ENCODE measurements at regions not wholly inside any gene's neighbourhood (a gene's known extent, or its start where the extent isn't known, plus 50 kb on each side); places are given as distances from the start of the nearest gene placed in this dataset.

DNA sequence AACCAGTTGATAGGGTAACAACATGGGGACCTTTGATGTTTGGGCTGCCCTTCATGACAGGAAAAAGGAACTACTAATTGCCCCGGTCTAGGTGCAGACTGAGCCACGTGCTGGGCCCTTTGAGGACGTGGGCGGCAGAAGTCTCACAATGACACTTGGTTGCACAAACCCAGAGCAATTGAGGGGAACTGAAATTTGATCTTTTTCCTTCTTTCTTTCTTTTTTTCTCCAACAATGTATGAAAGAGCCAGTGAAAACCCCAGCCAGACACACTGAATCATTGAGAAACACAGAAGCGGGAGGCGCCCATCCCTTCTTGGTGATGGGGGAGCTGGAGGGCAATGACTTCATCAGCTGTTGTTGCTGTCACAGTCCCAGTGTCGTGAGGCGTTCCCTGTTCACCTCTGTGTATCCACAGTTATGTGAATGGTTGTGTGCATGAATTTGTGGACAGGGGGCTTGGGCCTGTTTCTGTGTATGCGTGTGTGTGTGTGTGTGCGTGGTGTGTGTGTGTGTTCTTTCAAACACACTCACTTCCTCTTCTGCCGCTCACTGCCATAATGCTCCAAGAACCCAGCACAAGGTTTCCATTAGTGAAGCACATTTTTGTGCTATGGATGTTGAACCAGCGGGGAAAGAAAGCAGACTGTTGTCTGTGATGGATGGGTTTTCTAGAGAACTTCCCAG is 137.5 kb upstream of the CCND2 start:
- Histone ChIP-seq H3K4me1 (ENCODE audit: control insufficient read depth, insufficient read depth, low read length) (no peaks in the 10 kb centered on the region), H3K9ac (ENCODE audit: low read length) (no peak overlapping the region), H3K27ac (ENCODE audit: low read depth, low read length) (peak overlapping the region; percentile 22)

GRCh38 chr12:4134448-4135263 is 138.9 kb upstream of the CCND2 start:
- H3K4me1 ChIP-seq (ENCODE audit: control insufficient read depth, insufficient read depth, low read length) = no peaks in the 10 kb centered on the region

More for the DNA sequence above, 137.5 kb upstream of the CCND2 start:
- no peaks in the 10 kb centered on the region for H3K27me3 ChIP-seq (ENCODE audit: control insufficient read depth, insufficient read depth, low read length)
- no peak overlapping the region for H3K4me3 ChIP-seq (ENCODE audit: low read length)
- H3K36me3 ChIP-seq (ENCODE audit: control insufficient read depth, insufficient read depth, low read length) = no peaks in the 10 kb centered on the region

GRCh38 chr12:4133636-4134447 is 139.7 kb upstream of the CCND2 start:
- no peak overlapping the region for H3K9ac ChIP-seq (ENCODE audit: low read length)
- no peak overlapping the region for H3K4me3 ChIP-seq (ENCODE audit: low read length)
- no peaks in the 10 kb centered on the region for H3K27me3 ChIP-seq (ENCODE audit: control insufficient read depth, insufficient read depth, low read length)
- H3K4me1 ChIP-seq (ENCODE audit: control insufficient read depth, insufficient read depth, low read length) = no peaks in the 10 kb centered on the region
- H3K27ac ChIP-seq (ENCODE audit: low read depth, low read length) = no peak overlapping the region
- no peaks in the 10 kb centered on the region for H3K36me3 ChIP-seq (ENCODE audit: control insufficient read depth, insufficient read depth, low read length)

More at GRCh38 chr12:4134448-4135263, 138.9 kb upstream of the CCND2 start:
- Histone ChIP-seq H3K36me3 (ENCODE audit: control insufficient read depth, insufficient read depth, low read length) (no peaks in the 10 kb centered on the region), H3K4me3 (ENCODE audit: low read length) (no peak overlapping the region), H3K27ac (ENCODE audit: low read depth, low read length) (no peak overlapping the region), H3K9ac (ENCODE audit: low read length) (no peak overlapping the region), H3K27me3 (ENCODE audit: control insufficient read depth, insufficient read depth, low read length) (no peaks in the 10 kb centered on the region)

- Histone ChIP-seq H3K4me3 (ENCODE audit: low read length) (no peak overlapping the region), H3K27ac (ENCODE audit: low read depth, low read length) (no peak overlapping the region), H3K27me3 (ENCODE audit: control insufficient read depth, insufficient read depth, low read length) (no peaks in the 10 kb centered on the region)
Measured at GRCh38 chr12:4133029-4133428, 140.5 kb upstream of the CCND2 start.

GRCh38 chr12:4121506-4122020 is 152.0 kb upstream of the CCND2 start:
- Histone ChIP-seq H3K4me1 (ENCODE audit: control insufficient read depth, insufficient read depth, low read length) (no peaks in the 10 kb centered on the region), H3K9ac (ENCODE audit: low read length) (no peak overlapping the region), H3K36me3 (ENCODE audit: control insufficient read depth, insufficient read depth, low read length) (no peaks in the 10 kb centered on the region), H3K27ac (ENCODE audit: low read depth, low read length) (no peak overlapping the region), H3K27me3 (ENCODE audit: control insufficient read depth, insufficient read depth, low read length) (no peaks in the 10 kb centered on the region), H3K4me3 (ENCODE audit: low read length) (no peak overlapping the region)

More at GRCh38 chr12:4133029-4133428, 140.5 kb upstream of the CCND2 start:
- no peaks in the 10 kb centered on the region for H3K36me3 ChIP-seq (ENCODE audit: control insufficient read depth, insufficient read depth, low read length)
- no peaks in the 10 kb centered on the region for H3K4me1 ChIP-seq (ENCODE audit: control insufficient read depth, insufficient read depth, low read length)
- no peak overlapping the region for H3K9ac ChIP-seq (ENCODE audit: low read length)

- no peak overlapping the region for H3K4me3 ChIP-seq (ENCODE audit: low read length)
- no peak overlapping the region for H3K9ac ChIP-seq (ENCODE audit: low read length)
- no peaks in the 10 kb centered on the region for H3K27me3 ChIP-seq (ENCODE audit: control insufficient read depth, insufficient read depth, low read length)
- H3K36me3 ChIP-seq (ENCODE audit: control insufficient read depth, insufficient read depth, low read length) = no peaks in the 10 kb centered on the region
- H3K27ac ChIP-seq (ENCODE audit: low read depth, low read length) = no peak overlapping the region
- no peaks in the 10 kb centered on the region for H3K4me1 ChIP-seq (ENCODE audit: control insufficient read depth, insufficient read depth, low read length)
Measured at GRCh38 chr12:4120316-4120917, 153.1 kb upstream of the CCND2 start.

DNA sequence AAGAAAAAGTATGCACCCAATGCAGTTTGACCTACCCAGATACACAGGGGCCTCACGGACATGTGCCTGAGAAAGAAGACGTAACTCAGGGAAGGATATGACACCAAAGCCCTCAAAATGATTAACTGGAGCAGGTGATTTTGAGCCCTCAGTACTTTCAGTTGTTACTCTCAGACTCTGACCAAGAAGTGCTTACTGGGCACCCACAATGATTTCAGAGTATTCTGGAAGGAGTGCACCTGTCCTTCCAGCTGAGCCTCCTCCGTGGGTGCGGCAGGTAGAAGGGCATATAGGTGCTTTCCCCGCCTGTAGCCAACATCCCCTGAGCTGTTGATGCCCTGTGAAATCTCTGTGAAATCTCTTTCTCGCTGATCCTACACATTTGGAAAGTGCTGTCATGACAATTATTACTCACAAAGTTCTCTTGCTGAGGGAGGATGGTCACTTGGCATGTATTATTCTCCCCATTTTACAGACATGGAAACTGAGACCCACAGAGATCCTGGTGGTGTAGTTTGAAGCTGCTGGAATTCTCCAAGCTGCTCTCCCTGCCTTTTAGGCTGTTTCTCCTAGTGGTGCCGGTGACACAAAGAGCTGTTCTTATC is 154.3 kb upstream of the CCND2 start:
- H3K27ac ChIP-seq (ENCODE audit: low read depth, low read length) = no peak overlapping the region
- H3K9ac ChIP-seq (ENCODE audit: low read length) = no peak overlapping the region
- H3K4me3 ChIP-seq (ENCODE audit: low read length) = no peak overlapping the region
- no peaks in the 10 kb centered on the region for H3K27me3 ChIP-seq (ENCODE audit: control insufficient read depth, insufficient read depth, low read length)
- H3K36me3 ChIP-seq (ENCODE audit: control insufficient read depth, insufficient read depth, low read length) = no peaks in the 10 kb centered on the region
- H3K4me1 ChIP-seq (ENCODE audit: control insufficient read depth, insufficient read depth, low read length) = no peaks in the 10 kb centered on the region

- Histone ChIP-seq H3K27ac (ENCODE audit: low read depth, low read length) (no peak overlapping the region), H3K36me3 (ENCODE audit: control insufficient read depth, insufficient read depth, low read length) (no peaks in the 10 kb centered on the region), H3K9ac (ENCODE audit: low read length) (no peak overlapping the region), H3K4me3 (ENCODE audit: low read length) (no peak overlapping the region), H3K4me1 (ENCODE audit: control insufficient read depth, insufficient read depth, low read length) (no peaks in the 10 kb centered on the region), H3K27me3 (ENCODE audit: control insufficient read depth, insufficient read depth, low read length) (no peaks in the 10 kb centered on the region)
Measured at GRCh38 chr12:4118601-4119156, 154.9 kb upstream of the CCND2 start.

- H3K4me1 ChIP-seq (ENCODE audit: control insufficient read depth, insufficient read depth, low read length) = no peaks in the 10 kb centered on the region
- no peak overlapping the region for H3K27ac ChIP-seq (ENCODE audit: low read depth, low read length)
- no peak overlapping the region for H3K4me3 ChIP-seq (ENCODE audit: low read length)
- no peaks in the 10 kb centered on the region for H3K36me3 ChIP-seq (ENCODE audit: control insufficient read depth, insufficient read depth, low read length)
- no peaks in the 10 kb centered on the region for H3K27me3 ChIP-seq (ENCODE audit: control insufficient read depth, insufficient read depth, low read length)
- H3K9ac ChIP-seq (ENCODE audit: low read length) = no peak overlapping the region
Measured at GRCh38 chr12:4118017-4118510, 155.5 kb upstream of the CCND2 start.

DNA sequence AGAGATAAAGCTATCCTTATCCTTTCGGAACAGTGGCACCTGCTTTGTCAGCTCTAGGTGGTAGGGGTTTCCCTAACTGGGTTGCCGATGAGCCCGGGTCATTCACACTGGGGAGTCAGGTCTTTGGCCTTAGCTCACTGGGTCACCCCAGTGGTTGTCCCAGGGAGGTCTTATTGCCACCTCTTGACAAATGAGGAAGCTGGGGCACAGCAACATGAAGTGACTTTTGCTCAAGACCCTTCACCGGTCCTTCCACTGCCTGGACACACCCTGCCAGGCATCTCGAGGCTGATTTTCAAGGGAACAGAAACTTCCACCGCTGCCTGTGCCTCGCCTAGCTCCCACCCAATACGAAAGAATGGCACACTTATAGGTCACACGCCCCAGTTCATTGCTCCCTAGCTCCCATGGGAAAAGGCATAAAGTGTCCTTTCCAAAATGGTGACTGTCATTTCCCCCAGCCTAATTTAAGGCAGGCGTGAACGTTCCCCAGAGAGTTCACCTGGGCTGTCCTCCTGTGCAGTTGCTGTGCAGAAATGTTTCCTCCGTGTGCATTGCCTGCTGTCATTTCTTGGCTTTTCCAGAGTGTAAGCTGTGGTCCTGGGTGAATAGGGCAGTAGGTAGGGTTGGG is 156.1 kb upstream of the CCND2 start:
- Histone ChIP-seq H3K36me3 (ENCODE audit: control insufficient read depth, insufficient read depth, low read length) (no peaks in the 10 kb centered on the region), H3K27ac (ENCODE audit: low read depth, low read length) (no peak overlapping the region), H3K4me1 (ENCODE audit: control insufficient read depth, insufficient read depth, low read length) (no peaks in the 10 kb centered on the region), H3K4me3 (ENCODE audit: low read length) (no peak overlapping the region), H3K9ac (ENCODE audit: low read length) (no peak overlapping the region), H3K27me3 (ENCODE audit: control insufficient read depth, insufficient read depth, low read length) (no peaks in the 10 kb centered on the region)

Data from rectal smooth muscle tissue (tissue), 1 donor.